DMS79 treated with DMSO at 0.1 percent for 48 hours (cell line): ENCODE measurements at regions not wholly inside any gene's neighbourhood (a gene's known extent, or its start where the extent isn't known, plus 50 kb on each side); places are given as distances from the start of the nearest gene placed in this dataset.

ENCODE experiments used
- DNase-seq: peaks from one replicate; lab custom pipeline; 2025; lab: John Stamatoyannopoulos, UW

GRCh38 chr12:111196532-111196931 lies 172.4 kb downstream of the PHETA1 start:
- no peak for DNase-seq

GRCh38 chr12:111195316-111195715 lies 173.6 kb downstream of the PHETA1 start:
- no peak for DNase-seq

GRCh38 chr12:111194703-111195051 lies 174.2 kb downstream of the PHETA1 start:
- DNase-seq, result no peak

- DNase-seq, result no peak
Observed at GRCh38 chr12:111193977-111194702, 174.8 kb downstream of the PHETA1 start.

- DNase-seq, result no peak
Observed at GRCh38 chr12:111193496-111193895, 175.4 kb downstream of the PHETA1 start.

- DNase-seq, result no peak
Observed at GRCh38 chr12:111193067-111193466, 175.8 kb downstream of the PHETA1 start.

- no peak for DNase-seq
Observed at GRCh38 chr12:111192647-111193046, 176.2 kb downstream of the PHETA1 start.

GRCh38 chr12:111190741-111191526 lies 178.0 kb downstream of the PHETA1 start:
- DNase-seq, result no peak

- DNase-seq, result no peak
Observed at GRCh38 chr12:111189792-111190191, 179.1 kb downstream of the PHETA1 start.

GRCh38 chr12:111188436-111188835 lies 180.5 kb downstream of the PHETA1 start:
- DNase-seq, result no peak

- no peak for DNase-seq
Observed at GRCh38 chr12:111186347-111186746, 182.5 kb downstream of the PHETA1 start.

GRCh38 chr12:111185889-111186227 lies 183.0 kb downstream of the PHETA1 start:
- no peak for DNase-seq

- DNase-seq, result no peak
Observed at GRCh38 chr12:111185206-111185888, 183.5 kb downstream of the PHETA1 start.

GRCh38 chr12:111184161-111184560 lies 184.7 kb downstream of the PHETA1 start:
- DNase-seq, result no peak

- DNase-seq, result no peak
Observed at GRCh38 chr12:111183094-111183493, 185.8 kb downstream of the PHETA1 start.

- DNase-seq, result no peak
Observed at GRCh38 chr12:111182382-111182781, 186.5 kb downstream of the PHETA1 start.

- DNase-seq, result peak; percentile 35
Observed at GRCh38 chr12:111181143-111181726, 187.7 kb downstream of the PHETA1 start.

GRCh38 chr12:111180426-111181142 lies 188.3 kb downstream of the PHETA1 start:
- no peak for DNase-seq

GRCh38 chr12:111178181-111179081 lies 190.5 kb downstream of the PHETA1 start:
- no peak for DNase-seq

- DNase-seq, result no peak
Observed at GRCh38 chr12:111175396-111176094, 193.3 kb downstream of the PHETA1 start.
